Hepatic stellate cell (primary cell): ENCODE measurements at regions not wholly inside any gene's neighbourhood (a gene's known extent, or its start where the extent isn't known, plus 50 kb on each side); places are given as distances from the start of the nearest gene placed in this dataset.

ENCODE experiments used
- DNase-seq: peaks from one replicate; pipeline ENCODE4 v3.0.0; 2011; ENCODE audit warnings: low spot score

DNA sequence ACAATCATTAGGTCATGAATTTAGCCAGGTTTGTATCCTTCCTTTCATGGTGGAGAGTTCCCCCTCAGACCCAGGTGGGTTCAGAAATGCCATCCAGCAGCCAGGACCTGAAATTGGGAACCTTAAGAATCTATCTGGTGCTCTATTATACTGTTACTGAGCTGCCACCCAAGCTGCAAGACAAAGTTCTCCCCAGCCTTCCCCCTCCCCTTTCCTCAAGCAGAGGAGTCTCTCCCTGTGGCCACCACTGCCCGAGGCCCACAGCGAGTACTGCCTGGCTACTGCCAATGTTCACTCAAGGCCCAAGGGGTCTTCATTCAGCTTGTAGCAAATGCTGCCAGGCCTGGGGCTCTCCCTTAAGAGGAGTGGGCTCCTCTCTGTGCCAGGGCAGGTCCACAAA lies 133.8 kb downstream of the TMEM38B start:
- DNase-seq: no peak

DNA sequence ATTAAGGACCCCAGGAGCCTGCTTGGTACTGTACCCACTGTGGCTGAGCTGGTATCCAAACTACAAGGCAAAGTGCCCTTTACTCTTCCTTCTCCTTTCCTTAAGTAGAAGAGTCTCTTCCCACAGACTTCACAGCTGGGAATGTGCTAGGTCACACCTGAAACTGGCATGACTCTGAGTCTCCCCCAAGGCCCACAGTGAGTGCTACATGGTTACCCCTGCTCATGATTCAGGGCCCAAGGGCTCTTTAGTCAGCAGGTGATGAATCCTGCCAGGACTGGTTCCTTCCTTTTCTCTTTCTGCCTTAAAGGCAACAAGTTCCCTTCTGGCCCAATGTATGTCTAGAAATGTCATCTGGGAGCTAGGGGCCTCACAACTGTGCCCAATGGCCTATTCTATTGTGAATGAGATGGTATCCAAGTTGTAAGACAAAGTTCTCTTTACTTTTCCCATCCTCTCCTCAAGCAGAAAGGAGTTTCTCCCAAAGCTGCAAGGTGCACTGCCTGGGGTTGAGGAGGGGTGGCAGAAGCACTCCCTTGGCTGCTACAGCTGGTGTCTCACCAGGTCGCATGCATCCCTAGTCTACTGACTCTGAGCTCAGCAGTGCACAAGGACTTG lies 134.4 kb downstream of the TMEM38B start:
- DNase-seq: no peak

DNA sequence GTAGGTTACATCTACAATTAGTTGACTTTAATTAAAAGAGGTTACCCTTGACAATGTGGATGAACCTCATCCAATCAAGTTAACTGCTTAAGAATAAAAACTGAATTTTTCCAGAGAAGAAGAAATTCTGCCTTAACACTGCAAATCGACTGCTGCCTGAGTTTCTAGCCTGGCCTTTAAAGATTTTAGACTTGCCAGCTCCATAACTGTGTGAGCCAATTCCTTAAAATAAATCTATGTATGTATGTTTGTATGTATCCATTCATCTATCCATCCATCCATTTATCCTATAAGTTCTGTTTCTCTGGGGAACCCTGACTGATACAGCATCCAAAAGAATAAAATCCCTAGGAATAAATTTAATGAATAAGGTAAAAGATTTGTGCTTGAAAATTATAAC lies 136.1 kb downstream of the TMEM38B start:
- no peak for DNase-seq

DNA sequence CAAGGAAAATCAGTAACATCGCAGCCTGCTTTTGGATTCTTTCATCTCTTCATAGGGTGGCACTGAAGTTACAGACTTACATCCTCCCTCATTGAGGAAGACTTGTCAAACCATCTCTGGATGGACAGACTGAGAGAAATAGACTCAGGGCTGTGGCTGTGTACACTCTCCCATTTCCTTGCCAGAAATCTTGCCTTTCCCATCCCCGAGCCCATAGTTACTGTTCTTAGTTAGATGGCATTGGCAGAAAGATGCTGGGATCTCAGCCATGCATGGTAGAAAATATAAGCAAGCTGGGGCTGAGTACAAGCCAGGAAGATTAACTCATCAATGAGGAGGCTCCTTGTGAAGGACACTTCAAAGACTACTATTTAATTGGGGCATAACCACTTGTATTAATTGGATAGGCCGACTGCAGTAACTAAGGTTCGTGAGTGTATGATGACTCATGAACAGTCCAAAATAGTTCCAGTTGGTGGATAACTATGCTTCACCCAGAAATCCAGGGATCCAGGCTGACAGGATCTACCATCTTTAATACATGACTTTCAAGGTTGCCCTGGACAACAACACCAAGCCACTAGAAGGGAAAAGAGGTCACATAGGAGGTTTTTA lies 137.9 kb downstream of the TMEM38B start:
- no peak for DNase-seq

DNA sequence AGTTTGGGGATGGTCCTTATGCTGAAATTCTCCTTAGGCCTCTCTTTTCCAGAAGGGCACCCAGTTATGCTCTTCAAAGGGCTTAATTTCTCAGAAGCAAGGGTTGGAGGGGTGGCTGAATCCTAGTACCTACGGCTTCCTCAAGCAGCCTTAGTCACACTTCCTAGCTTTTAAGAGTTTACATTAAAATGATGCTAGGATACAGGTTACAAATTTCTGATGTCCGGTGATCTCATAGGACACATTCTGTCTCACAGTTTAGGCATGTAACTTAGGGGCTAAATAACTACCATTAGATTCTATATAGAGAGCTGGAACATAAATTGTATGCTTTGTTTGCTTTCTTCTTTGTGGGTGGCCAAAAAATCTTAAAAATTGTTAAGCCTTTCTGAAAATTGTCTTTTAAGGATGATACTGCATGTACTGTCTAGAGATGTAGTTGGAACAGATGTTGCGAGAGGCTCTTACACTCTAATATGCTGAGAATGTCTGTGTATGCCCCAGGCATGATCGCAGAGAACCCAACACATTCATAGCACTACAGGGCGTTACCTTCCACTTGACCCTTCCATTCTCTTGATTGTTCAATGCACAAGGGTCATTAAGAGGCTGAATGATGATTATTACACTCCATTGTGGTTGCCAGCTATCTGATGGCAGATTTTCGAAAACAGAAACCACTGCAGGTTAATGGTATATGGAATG lies 139.1 kb downstream of the TMEM38B start:
- no peak for DNase-seq

DNA sequence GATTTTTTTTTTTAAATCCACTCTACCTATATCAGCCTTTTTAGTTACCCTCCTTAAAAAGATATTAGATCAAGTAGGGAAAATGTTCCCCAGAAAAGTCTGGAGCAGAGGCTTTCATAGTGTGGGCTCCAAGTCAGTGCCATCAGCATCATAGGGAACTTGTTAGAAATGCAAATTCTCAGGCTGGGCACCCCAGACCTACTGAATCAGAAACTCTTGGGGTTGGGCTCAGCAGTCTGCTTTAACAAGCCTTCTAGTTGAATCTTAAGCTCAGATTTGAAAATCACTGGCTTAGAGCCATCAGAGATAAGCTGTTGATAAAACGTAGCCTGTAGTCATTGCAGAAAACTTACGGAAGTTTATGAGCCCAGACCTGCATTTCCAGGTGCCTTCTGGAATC lies 140.1 kb downstream of the TMEM38B start:
- DNase-seq: no peak

DNA sequence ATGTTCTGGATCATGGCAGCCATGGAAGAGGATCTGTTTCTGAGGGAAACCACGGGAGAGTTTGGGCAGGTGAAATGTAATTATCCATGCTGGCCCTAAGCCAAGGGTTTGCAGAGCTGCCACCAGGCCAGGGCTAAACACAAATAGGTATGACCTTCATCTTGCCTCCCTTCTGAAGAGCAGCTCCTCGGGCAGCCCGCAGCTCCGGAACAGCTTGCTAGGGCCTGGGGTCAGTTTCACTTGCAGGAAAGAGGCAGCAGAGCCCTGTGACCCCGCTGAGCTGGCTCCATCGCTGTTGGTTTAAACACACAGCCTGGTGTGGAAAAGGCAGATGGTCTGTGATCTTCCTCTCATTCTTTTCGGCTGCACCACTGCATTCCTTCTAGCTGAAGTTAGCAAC lies 141.4 kb downstream of the TMEM38B start:
- no peak for DNase-seq

DNA sequence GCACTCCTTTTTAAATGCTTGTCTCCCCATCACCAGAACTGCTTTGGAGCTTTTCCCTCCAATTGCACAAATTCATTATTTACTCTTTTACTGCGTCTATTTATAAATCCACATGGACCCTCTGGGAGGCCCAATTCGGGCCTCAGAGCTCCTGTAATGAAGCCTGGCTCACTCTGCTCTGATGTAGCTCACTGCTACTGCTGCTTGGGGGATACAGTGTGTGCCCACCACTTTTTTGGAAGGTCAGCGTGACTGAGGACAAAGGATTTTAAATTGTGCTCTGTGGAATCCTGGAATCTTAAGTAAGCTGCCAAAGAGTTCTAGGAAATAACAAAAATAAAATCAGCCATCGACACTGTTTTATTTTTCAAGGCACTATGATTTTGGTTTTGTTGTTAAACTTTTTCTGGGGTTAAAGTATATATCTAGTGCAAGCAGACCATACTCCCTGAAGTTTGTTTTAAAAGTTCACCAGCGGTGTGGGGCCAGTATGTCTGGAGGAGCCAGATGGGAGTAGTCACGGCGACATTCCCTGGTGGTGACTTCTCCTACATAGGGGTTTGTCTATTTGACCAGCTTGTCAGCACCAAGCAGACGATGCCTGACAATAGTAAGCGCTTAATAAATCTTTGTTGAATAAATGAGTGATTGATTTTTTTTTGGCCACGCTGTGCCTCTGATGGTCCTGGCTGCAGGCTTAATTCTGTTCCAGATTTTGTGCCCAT lies 142.8 kb downstream of the TMEM38B start:
- no peak for DNase-seq

DNA sequence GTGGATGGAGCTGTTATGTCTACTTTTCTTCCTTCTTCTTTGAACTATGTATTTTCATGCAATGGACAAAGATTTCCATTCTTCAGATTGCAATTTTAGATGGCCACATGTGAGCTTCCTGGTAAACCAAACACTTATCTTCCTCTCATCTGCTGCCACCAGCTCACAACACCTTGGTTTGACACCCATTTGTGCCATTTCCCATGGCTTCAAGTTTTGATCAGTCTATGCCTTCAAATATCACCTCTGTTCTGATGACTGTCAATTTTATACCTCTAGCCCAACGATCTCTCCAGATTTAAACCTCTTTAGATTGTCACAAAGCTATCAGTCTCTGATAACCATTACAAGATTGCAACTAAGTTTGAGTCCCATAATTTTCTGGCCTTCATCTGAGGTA lies 147.2 kb downstream of the TMEM38B start:
- no peak for DNase-seq

DNA sequence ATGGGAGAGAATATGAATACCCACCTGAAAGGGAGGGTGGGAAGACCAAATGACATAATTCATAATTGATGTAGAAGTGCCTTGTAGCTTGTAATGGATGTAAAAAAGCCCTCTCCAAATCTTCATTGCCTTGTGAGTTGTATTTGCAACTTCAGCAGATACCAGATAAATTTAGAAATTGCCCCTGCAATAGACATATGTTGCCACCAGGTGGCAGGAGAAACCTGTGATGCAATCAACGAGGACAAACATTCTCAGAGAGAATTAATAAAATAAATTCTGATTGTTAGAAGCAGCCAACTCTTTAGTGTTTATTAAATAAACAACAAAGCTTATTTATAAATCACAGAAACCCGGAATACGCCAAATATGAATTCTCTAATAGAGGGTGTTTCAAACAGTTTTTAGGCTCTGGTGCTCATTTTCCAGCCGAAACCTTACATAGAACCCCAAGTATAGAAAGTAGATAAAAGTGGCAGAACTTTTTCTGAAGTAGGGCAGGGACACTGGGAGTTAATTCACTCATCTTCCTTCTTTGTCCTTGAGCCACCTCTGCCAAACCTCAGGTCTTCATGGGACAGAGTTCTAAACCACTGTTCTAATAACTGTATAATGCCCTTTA lies 147.8 kb downstream of the TMEM38B start:
- DNase-seq: peak; percentile 25

DNA sequence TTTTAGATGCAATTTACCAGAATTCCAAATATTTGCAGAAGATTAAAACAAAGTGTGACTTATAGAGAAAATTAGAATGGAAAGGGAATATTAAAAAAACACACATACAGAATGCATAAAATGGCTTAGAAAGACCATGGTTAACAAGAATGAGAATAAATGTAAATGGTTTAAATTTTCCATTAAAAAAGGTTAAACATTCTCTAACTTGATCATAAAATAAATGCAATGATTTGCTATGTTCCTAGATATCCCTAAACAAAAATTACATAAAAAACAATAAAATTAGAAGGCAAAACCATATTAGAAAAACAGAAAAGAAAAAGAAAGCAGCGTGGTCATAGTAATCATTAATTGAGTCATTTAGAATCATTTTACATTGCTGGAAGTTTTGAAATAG lies 152.5 kb downstream of the TMEM38B start:
- DNase-seq: no peak

DNA sequence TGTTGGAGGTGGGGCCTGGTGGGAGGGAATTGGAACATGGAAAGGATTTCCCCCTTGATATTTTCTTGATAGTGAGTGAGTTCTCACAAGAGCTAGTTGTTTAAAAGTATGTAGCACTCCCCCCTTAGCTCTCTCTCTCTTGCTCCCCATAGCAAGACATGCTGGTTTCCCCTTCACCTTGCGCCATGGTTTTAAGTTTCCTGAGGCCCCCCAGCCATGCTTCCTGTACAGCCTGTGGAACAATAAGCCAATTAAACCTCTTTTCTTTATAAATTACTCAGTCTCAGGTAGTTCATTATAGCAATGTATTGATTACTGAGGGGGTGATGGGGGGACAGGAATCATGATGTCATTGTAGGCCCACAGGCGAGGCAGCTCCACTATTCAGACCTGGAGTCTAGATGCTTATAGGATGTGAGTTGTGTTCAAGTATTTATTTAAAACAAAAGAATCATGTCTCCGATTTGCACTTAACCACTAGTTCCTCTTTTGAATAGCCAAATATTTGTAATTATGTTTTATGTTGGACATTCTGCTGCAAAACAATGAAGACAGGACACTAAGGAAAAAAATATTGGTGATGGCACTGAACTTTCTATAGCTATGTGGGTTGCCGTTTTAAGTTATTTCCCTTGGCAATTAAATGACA lies 156.6 kb downstream of the TMEM38B start:
- no peak for DNase-seq

DNA sequence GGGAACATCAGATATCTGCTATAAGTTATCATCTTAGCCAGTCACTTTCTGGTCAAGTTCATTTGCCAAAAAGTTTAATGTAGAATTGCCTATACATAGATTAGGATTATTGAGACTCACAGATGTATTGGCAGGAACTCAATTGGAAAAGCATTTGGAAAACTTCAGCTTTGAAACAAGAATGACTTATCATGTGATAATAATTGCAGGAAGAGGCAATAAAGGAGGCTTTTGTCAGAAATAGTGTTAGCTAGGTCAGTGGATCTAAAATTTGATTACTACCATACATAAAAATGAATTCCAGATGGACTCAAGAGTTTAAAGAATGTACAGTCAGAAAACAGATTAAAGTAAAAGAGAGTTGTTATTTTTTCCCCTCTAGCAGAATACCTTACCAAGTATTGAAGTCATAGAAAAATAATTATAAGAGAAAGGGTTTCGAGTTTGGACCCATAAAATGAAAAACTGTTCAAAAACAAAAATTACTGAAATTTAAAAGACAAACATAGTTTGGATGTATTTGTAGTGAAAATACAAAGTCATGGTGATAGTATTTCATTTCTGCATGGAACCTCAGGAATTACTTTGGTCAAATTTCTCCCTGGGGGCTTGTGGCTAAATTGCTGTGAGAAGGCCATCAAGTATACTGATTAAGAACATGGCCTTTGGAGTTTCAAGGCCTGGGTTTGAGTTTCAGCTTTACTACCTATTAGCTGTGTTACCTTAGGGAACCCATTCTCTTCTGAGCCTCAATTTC lies 159.9 kb downstream of the TMEM38B start:
- DNase-seq: no peak

DNA sequence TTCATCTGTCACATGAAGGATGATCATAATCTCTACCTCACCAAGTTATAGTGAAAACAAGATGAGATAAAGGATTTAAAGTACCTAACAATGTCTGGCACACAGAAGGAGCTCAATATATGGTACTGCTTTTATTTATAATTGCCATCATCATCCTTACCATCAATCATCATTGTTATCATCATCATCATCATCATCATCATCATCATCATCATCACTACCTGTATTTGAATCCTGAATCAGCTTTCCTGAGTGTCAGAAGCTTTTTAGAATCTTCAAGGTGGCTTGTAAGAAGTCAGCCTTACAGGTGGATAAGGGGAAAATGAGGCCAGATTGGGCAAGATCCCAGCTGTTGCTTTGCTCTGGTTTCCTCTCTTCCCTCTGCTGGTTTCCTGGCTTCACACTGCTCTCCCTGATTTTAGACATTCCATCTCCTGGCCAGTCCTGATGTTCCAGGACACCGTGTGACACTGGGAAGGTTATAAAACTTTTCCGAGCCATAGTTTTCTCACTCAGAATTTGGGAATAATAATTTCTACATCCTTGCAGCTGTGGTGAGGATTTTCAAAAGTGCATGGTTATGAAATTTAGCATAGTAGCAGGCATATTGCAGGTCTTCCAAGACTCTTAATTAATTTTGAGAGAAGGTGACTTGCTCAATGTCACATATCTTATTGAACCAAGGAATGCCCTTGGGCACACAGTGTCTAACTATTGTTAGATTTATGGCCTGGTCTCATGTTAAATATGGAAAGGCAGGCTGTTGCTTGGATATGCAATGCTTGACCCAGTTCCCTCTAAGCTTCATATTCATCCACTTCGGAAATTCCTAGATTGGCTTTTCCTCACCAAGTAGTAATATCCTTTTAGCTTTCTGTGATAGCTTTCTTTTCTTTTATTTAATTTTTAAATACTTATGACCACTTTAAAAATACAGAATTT lies 160.7 kb downstream of the TMEM38B start:
- no peak for DNase-seq

DNA sequence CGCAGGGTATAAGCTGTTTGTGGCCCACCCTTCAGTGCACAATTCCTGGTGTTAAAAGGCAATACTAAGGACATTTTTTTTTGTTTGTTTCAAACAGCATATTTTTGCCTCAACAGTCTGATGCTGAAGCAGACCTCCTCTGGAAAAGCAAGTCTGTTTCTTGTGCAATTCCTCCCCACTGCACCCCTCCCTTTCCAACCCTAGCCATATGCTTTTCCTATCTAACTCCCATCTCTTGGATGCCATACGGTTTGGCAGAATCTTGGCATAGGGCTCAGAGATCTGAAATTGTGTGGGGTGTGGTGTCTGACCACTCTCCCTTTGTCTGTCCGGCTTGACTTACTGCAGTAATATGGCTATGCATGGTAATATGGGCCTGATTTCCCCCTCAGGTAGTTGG lies 161.6 kb downstream of the TMEM38B start:
- DNase-seq: no peak

DNA sequence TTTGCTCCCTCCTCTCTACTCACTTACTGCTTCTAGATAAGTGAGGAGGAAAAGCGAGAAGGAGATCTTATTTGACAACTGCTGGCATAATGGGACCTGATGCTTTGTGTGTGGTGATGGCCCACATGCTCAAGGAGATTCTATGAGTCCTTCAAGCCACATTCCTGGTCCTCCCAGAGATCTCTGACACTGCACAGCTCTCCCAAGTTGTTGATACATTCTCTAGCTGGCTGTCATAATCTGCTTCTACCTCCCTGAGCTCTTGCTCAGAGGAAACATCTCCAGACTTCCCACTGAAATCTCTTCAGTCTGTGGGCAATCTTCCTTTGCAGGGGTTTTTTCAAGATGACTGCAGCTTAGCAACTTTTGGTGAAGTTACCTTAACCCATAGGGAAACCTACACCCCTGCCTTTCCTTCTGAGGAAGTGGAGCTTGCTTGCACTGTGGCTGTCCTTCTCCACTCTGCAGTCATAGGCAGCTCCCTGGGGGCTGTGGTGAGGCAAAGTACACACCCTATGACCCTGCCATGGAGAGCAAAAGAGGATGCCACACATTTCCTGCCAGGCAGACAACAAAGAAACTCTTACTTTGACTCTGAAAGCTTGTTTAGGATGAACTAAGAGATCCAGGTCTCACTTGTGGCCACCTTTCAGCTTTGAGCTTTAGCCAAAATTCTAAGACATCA lies 163.8 kb downstream of the TMEM38B start:
- no peak for DNase-seq

DNA sequence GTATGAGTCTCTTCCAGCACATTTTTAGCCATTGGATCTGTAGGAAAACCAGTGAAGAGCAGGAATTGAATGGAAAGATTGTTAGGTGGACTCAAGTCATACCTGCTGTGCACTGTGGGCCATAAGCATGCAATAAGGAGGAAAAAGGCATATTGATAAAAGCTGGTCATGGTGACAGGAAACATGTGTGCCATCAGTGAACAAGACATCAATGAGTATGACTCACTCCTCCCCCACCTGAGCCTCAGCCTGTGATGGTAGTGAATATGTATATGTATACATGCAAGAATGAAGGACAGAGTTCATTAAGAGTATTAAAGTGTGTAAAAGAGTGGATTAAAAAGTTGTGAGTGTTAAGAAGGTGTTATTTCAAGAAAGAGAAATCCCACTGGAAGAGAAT lies 164.5 kb downstream of the TMEM38B start:
- no peak for DNase-seq

DNA sequence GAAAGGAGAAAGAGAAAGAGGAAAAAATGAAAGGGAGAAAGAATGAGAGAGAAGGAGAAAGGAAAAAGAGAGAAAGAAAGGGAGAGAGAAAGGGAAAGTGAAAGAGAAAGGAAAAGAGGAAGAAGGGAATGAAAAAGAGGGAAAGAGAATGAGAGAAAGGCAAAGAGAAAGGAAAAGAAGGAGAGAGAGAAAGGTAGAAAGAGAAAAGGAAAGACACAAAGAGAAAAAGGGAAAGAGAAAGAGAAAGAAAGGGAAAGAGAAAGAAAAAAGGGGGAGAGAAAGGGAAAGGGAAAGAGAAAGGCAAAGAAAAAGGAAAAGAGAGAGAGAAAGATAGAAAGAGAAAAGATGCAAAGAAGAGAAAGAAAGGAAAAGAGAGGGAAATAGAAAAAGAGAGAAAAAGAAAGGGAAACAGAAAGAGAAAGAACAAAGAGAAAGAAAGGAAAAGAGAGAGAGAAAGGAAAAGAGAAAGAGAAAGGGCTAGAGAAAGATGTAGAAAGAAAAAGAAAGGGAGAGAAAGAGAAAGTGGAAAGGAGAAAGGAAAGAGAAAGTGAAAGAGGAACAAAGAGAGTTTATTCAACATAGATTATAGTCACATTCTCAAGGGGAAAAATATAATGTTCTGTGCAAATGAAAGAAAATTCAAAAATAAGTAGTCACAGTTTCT lies 165.2 kb downstream of the TMEM38B start:
- no peak for DNase-seq

DNA sequence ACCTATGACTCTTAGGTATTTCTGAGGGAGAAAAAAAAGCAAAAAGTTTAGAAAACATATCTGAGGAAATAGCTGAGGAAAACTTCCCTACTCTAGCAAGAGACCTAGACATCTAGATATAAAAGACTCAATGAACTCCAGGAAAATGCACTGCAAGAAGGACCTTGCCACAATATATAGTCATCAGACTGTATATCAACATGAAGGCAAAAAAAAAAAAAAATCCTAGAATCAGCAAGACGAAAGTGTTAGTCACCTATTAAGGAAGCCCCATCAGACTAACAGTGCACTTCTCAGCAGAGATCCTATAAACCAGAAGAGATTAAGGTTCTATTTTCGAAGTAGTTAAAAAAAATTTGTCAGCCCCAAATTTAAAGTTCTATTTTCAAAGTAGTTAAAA lies 166.2 kb downstream of the TMEM38B start:
- DNase-seq: no peak
